SK-N-MC (cell line): ENCODE measurements at regions not wholly inside any gene's neighbourhood (a gene's known extent, or its start where the extent isn't known, plus 50 kb on each side); places are given as distances from the start of the nearest gene placed in this dataset.

Source experiments
- EZH2 ChIP-seq: fragments of 200-600 bp; sonication (generic); IDR thresholded peaks from one replicate; pipeline ENCODE4 v1.6.1; 2017; ENCODE audit warnings: antibody characterized with exemption
- FOXP2 ChIP-seq: optimal IDR thresholded peaks from 2 replicates; pipeline ENCODE3; 2011; ENCODE audit warnings: mild to moderate bottlenecking, moderate library complexity; ENCODE audit not compliant: insufficient read depth; ENCODE audit errors: extremely low read length, control extremely low read depth
- POLR2AphosphoS5 ChIP-seq: IDR thresholded peaks from 2 replicates; pipeline ENCODE4 v1.6.1; 2012; ENCODE audit warnings: mild to moderate bottlenecking, low read depth, low read length, borderline replicate concordance

GRCh38 chrX:109839694-109840567, 106.9 kb upstream of the ACSL4 start:
- TF ChIP-seq EZH2 (no peak), FOXP2 (no peak), POLR2AphosphoS5 (no peak)
